Lower leg skin (tissue), 3 donors: ENCODE measurements at regions not wholly inside any gene's neighbourhood (a gene's known extent, or its start where the extent isn't known, plus 50 kb on each side); places are given as distances from the start of the nearest gene placed in this dataset.

Source experiments
- POLR2A ChIP-seq, 2 donors: fragments of 450-650 bp; IDR thresholded peaks; one replicate each; pipeline ENCODE4 v1.6.1; 2016 to 2017; ENCODE audit warnings: antibody characterized with exemption in 2 of 2, mild to moderate bottlenecking in 1 of 2, moderate library complexity in 1 of 2
- TF ChIP-seq, protein P1 (sequence below), 3 donors: fragments of 450-650 bp; IDR thresholded peaks; one replicate each; pipeline ENCODE4 v1.5.1; 2016; ENCODE audit warnings: antibody characterized with exemption in 3 of 3, mild to moderate bottlenecking in 3 of 3, moderate library complexity in 2 of 3

DNA sequence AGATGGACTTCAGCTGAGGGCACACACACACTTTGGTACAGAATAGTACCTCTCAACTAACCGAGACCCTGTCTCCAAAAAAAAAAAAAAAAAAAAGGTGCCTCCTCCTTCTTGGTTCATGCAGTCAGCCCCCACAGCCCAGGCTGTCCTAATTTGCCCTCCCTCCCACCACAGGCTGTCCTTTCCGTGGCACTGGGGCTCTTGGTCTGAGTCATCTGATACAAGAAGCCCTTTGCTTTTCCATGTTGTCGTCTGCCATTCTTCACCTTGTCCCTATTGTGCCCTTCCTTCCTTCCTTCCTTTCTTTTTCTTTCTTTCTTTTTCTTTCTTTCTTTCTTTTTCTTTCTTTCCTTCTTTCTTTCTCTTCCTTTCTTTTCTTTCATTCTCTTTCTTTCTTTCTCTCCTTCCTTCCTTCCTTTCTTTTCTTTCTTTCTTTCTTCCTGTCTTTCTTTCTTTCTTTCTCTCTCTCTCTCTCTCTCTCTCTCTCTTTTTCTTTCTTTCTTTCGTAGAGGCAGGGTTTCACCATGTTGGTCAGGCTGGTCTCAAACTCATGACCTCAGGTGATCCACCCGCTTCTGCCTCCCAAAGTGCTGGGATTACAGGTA is 96.0 kb upstream of the IKZF1 start:
- no peak for TF ChIP-seq POLR2A (IDR thresholded peaks at IDR 0.05)
- TF ChIP-seq, protein P1, sequence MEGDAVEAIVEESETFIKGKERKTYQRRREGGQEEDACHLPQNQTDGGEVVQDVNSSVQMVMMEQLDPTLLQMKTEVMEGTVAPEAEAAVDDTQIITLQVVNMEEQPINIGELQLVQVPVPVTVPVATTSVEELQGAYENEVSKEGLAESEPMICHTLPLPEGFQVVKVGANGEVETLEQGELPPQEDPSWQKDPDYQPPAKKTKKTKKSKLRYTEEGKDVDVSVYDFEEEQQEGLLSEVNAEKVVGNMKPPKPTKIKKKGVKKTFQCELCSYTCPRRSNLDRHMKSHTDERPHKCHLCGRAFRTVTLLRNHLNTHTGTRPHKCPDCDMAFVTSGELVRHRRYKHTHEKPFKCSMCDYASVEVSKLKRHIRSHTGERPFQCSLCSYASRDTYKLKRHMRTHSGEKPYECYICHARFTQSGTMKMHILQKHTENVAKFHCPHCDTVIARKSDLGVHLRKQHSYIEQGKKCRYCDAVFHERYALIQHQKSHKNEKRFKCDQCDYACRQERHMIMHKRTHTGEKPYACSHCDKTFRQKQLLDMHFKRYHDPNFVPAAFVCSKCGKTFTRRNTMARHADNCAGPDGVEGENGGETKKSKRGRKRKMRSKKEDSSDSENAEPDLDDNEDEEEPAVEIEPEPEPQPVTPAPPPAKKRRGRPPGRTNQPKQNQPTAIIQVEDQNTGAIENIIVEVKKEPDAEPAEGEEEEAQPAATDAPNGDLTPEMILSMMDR (IDR thresholded peaks at IDR 0.05), result no peak
